ENCODE measurements at regions not wholly inside any gene's neighbourhood (a gene's known extent, or its start where the extent isn't known, plus 50 kb on each side); places are given as distances from the start of the nearest gene placed in this dataset.

DNA sequence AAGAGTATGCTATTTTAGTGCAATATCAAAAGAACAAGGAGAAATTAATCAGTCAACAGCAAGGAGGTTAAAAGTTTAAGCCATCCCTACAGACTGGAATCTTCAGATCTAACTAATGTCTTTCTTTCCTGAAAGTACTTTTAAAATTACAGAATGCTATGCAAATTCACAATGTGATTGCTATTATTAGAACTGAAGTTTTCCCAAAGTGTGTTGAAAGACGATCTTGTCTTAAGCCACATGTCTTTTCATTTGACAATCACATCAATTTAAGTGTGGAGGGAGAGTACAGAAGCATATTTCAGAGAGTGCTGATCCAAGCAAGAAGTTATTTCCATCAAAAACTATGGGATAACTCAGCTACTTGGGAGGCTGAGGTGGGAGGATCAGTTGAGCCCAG is 64.7 kb upstream of the TNIP3 start:
- TF ChIP-seq, protein P1, sequence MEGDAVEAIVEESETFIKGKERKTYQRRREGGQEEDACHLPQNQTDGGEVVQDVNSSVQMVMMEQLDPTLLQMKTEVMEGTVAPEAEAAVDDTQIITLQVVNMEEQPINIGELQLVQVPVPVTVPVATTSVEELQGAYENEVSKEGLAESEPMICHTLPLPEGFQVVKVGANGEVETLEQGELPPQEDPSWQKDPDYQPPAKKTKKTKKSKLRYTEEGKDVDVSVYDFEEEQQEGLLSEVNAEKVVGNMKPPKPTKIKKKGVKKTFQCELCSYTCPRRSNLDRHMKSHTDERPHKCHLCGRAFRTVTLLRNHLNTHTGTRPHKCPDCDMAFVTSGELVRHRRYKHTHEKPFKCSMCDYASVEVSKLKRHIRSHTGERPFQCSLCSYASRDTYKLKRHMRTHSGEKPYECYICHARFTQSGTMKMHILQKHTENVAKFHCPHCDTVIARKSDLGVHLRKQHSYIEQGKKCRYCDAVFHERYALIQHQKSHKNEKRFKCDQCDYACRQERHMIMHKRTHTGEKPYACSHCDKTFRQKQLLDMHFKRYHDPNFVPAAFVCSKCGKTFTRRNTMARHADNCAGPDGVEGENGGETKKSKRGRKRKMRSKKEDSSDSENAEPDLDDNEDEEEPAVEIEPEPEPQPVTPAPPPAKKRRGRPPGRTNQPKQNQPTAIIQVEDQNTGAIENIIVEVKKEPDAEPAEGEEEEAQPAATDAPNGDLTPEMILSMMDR (IDR thresholded peaks at IDR 0.05): no peak
- TF ChIP-seq POLR2AphosphoS5 (IDR thresholded peaks at IDR 0.05) (no peak), EP300 (IDR thresholded peaks at IDR 0.05; ENCODE audit: low read depth) (no peak), POLR2A (IDR thresholded peaks at IDR 0.05) (no peak)
